Endodermal cell (in vitro differentiated cells): ENCODE measurements at regions not wholly inside any gene's neighbourhood (a gene's known extent, or its start where the extent isn't known, plus 50 kb on each side); places are given as distances from the start of the nearest gene placed in this dataset.

Experiments
- DNase-seq: peaks from one replicate; pipeline ENCODE4 v3.0.0-alpha.2; 2017
- H3K27ac ChIP-seq: 2 replicates; pipeline ENCODE4 v1.5.1; 2013; ENCODE audit warnings: mild to moderate bottlenecking, low read depth, low read length, moderate library complexity
- H3K27me3 ChIP-seq: 2 replicates; pipeline ENCODE4 v1.6.1; 2013; ENCODE audit warnings: mild to moderate bottlenecking, low read length, moderate library complexity; ENCODE audit not compliant: insufficient read depth, control insufficient read depth, poor library complexity, severe bottlenecking
- H3K36me3 ChIP-seq: 2 replicates; pipeline ENCODE4 v1.7.0; 2013; ENCODE audit warnings: mild to moderate bottlenecking, low read length, moderate library complexity; ENCODE audit not compliant: control insufficient read depth, insufficient read depth
- H3K4me1 ChIP-seq: one replicate; pipeline ENCODE4 v1.7.0; 2013; ENCODE audit warnings: low read length; ENCODE audit not compliant: control insufficient read depth, insufficient read depth
- H3K4me3 ChIP-seq: 2 replicates; pipeline ENCODE4 v1.5.1; 2013; ENCODE audit warnings: mild to moderate bottlenecking, low read length, moderate library complexity
- H3K9ac ChIP-seq: 2 replicates; pipeline ENCODE4 v1.6.1; 2013; ENCODE audit warnings: mild to moderate bottlenecking, low read length, moderate library complexity; ENCODE audit not compliant: poor library complexity, severe bottlenecking; ENCODE audit errors: extremely low read depth
- H3K9me3 ChIP-seq: 2 replicates; pipeline ENCODE4 v1.6.1; 2013; ENCODE audit warnings: mild to moderate bottlenecking, low read length, moderate library complexity; ENCODE audit not compliant: control insufficient read depth
- H3K27ac Mint-ChIP-seq: 2 replicates; pipeline ENCODE4 v1.8.0; 2020; ENCODE audit warnings: mixed read lengths
- H3K27me3 Mint-ChIP-seq: 2 replicates; pipeline ENCODE4 v1.8.0; 2021; ENCODE audit warnings: mild to moderate bottlenecking, mixed read lengths; ENCODE audit not compliant: insufficient read depth
- H3K36me3 Mint-ChIP-seq: 2 replicates; pipeline ENCODE4 v1.8.0; 2020; ENCODE audit warnings: low read depth, mixed read lengths
- H3K4me1 Mint-ChIP-seq: 2 replicates; pipeline ENCODE4 v1.8.0; 2020; ENCODE audit warnings: mixed read lengths
- H3K4me3 Mint-ChIP-seq: 2 replicates; pipeline ENCODE4 v1.8.0; 2020; ENCODE audit warnings: mild to moderate bottlenecking, moderate library complexity, mixed read lengths
- H3K9me3 Mint-ChIP-seq: 2 replicates; pipeline ENCODE4 v1.8.0; 2020; ENCODE audit warnings: mild to moderate bottlenecking, mixed read lengths
- CTCF ChIP-seq: fragments of 200-600 bp; sonication (generic); conservative IDR thresholded peaks from 2 replicates; pipeline ENCODE4 v1.5.0; 2021; ENCODE audit warnings: antibody characterized with exemption, mild to moderate bottlenecking
- WGBS, 2 experiments: methylation state at CpG; one replicate each; pipeline versions ENCODE4 v1.1.5 to v1.1.7; 2013; ENCODE audit warnings: missing lambda C conversion rate in 2 of 2, mixed read lengths in 1 of 2; ENCODE audit not compliant: insufficient coverage in 1 of 2, insufficient read length in 1 of 2; 5-methylcytosine and 5-hydroxymethylcytosine counted together

GRCh38 chr2:238995634-238996033 is 147.7 kb downstream of the TWIST2 start:
- Histone ChIP-seq H3K36me3 (no peaks in the 10 kb centered on the region), H3K9ac (no peak overlapping the region), H3K4me1 (no peaks in the 10 kb centered on the region), H3K27me3 (no peaks in the 10 kb centered on the region), H3K27ac (no peak overlapping the region), H3K9me3 (peaks cover 5% of the 10 kb centered on the region), H3K4me3 (no peak overlapping the region)
- H3K9me3 Mint-ChIP-seq: peaks cover 30% of the 10 kb centered on the region
- no peak overlapping the region for H3K4me3 Mint-ChIP-seq
- peaks cover 7% of the 10 kb centered on the region for H3K27me3 Mint-ChIP-seq
- TF ChIP-seq CTCF: no peak
- no peak for DNase-seq
- H3K27ac Mint-ChIP-seq: no peak overlapping the region
- H3K4me1 Mint-ChIP-seq: no peaks in the 10 kb centered on the region
- WGBS, 2 experiments: 83 to 100% methylated on average over 1 of the region's 1 CpG
- no peaks in the 10 kb centered on the region for H3K36me3 Mint-ChIP-seq

GRCh38 chr2:238996331-238997136 is 148.6 kb downstream of the TWIST2 start:
- H3K27me3 Mint-ChIP-seq: peaks cover 7% of the 10 kb centered on the region
- no peak overlapping the region for H3K4me3 Mint-ChIP-seq
- WGBS, 2 experiments: 90 to 91% methylated on average over 4 to 21 of the region's 21 CpGs
- Histone ChIP-seq H3K9me3 (peaks cover 5% of the 10 kb centered on the region), H3K27ac (no peak overlapping the region), H3K9ac (no peak overlapping the region), H3K27me3 (no peaks in the 10 kb centered on the region), H3K4me1 (no peaks in the 10 kb centered on the region), H3K4me3 (no peak overlapping the region), H3K36me3 (no peaks in the 10 kb centered on the region)
- H3K4me1 Mint-ChIP-seq: no peaks in the 10 kb centered on the region
- H3K9me3 Mint-ChIP-seq: peaks cover 26% of the 10 kb centered on the region
- DNase-seq: peak; percentile 16
- H3K36me3 Mint-ChIP-seq: no peaks in the 10 kb centered on the region
- no peak overlapping the region for H3K27ac Mint-ChIP-seq
- no peak for TF ChIP-seq CTCF

GRCh38 chr2:238997137-238997390 is 149.2 kb downstream of the TWIST2 start:
- TF ChIP-seq CTCF: no peak
- H3K9me3 ChIP-seq: peaks cover 5% of the 10 kb centered on the region

More at GRCh38 chr2:238997137-238997390, 149.2 kb downstream of the TWIST2 start:
- no peaks in the 10 kb centered on the region for H3K36me3 ChIP-seq
- H3K27me3 Mint-ChIP-seq: peaks cover 5% of the 10 kb centered on the region
- no peak overlapping the region for H3K4me3 Mint-ChIP-seq
- H3K27me3 ChIP-seq: no peaks in the 10 kb centered on the region
- no peak overlapping the region for H3K27ac Mint-ChIP-seq
- no peak overlapping the region for H3K4me3 ChIP-seq
- H3K9me3 Mint-ChIP-seq: peaks cover 26% of the 10 kb centered on the region
- H3K4me1 Mint-ChIP-seq: no peaks in the 10 kb centered on the region
- no peak overlapping the region for H3K27ac ChIP-seq
- 90 to 93% methylated on average over 7 to 10 of the region's 10 CpGs for WGBS, 2 experiments
- no peaks in the 10 kb centered on the region for H3K36me3 Mint-ChIP-seq
- H3K9ac ChIP-seq: no peak overlapping the region
- peak; percentile 21 for DNase-seq
- H3K4me1 ChIP-seq: no peaks in the 10 kb centered on the region
